ENCODE measurements at regions not wholly inside any gene's neighbourhood (a gene's known extent, or its start where the extent isn't known, plus 50 kb on each side); places are given as distances from the start of the nearest gene placed in this dataset.

- TF ChIP-seq CTCF (IDR thresholded peaks at IDR 0.05) (no peak), POLR2A (IDR thresholded peaks at IDR 0.05) (no peak)
Measured at GRCh38 chr1:234660536-234661316, 50.7 kb upstream of the IRF2BP2 start.
